HG03378 (cell line): ENCODE measurements at regions not wholly inside any gene's neighbourhood (a gene's known extent, or its start where the extent isn't known, plus 50 kb on each side); places are given as distances from the start of the nearest gene placed in this dataset.

Experiments
- ATAC-seq: cut with Tn5 transposase; IDR thresholded peaks from one replicate; pipeline ENCODE4 v1.9.1; 2021; ENCODE audit warnings: mild to moderate bottlenecking, moderate library complexity; ENCODE audit not compliant: unreplicated experiment

GRCh38 chr5:56595566-56595965 is 219.8 kb upstream of the MAP3K1 start:
- ATAC-seq: no peak

- no peak for ATAC-seq
Measured at GRCh38 chr5:56594792-56595191, 220.6 kb upstream of the MAP3K1 start.

- no peak for ATAC-seq
Measured at GRCh38 chr5:56591081-56591480, 224.3 kb upstream of the MAP3K1 start.

GRCh38 chr5:56589481-56589860 is 225.9 kb upstream of the MAP3K1 start:
- no peak for ATAC-seq

- ATAC-seq: peak; percentile 98
Measured at GRCh38 chr5:56588636-56589480, 226.5 kb upstream of the MAP3K1 start.

GRCh38 chr5:56588131-56588487 is 227.2 kb upstream of the MAP3K1 start:
- ATAC-seq: no peak

- ATAC-seq: no peak
Measured at GRCh38 chr5:56587381-56588130, 227.8 kb upstream of the MAP3K1 start.

- ATAC-seq: no peak
Measured at GRCh38 chr5:56585999-56586691, 229.2 kb upstream of the MAP3K1 start.

- no peak for ATAC-seq
Measured at GRCh38 chr5:56585461-56585860, 229.9 kb upstream of the MAP3K1 start.

- no peak for ATAC-seq
Measured at GRCh38 chr5:56581426-56581825, 233.9 kb upstream of the MAP3K1 start.

GRCh38 chr5:56580864-56581263 is 234.5 kb upstream of the MAP3K1 start:
- ATAC-seq: no peak

- ATAC-seq: no peak
Measured at GRCh38 chr5:56575821-56576220, 239.5 kb upstream of the MAP3K1 start.

- no peak for ATAC-seq
Measured at GRCh38 chr5:56574778-56575177, 240.6 kb upstream of the MAP3K1 start.

- no peak for ATAC-seq
Measured at GRCh38 chr5:56569566-56569965, 245.8 kb upstream of the MAP3K1 start.

- no peak for ATAC-seq
Measured at GRCh38 chr5:56569076-56569475, 246.3 kb upstream of the MAP3K1 start.

- ATAC-seq: no peak
Measured at GRCh38 chr5:56567278-56567677, 248.1 kb upstream of the MAP3K1 start.

- no peak for ATAC-seq
Measured at GRCh38 chr5:56566374-56567249, 248.7 kb upstream of the MAP3K1 start.

GRCh38 chr5:56565644-56566043 is 249.7 kb upstream of the MAP3K1 start:
- peak; percentile 50 for ATAC-seq

- ATAC-seq: no peak
Measured at GRCh38 chr5:56565283-56565615, 250.1 kb upstream of the MAP3K1 start.

GRCh38 chr5:56564541-56565282 is 250.6 kb upstream of the MAP3K1 start:
- no peak for ATAC-seq
